Fibroblast of pulmonary artery (primary cell): ENCODE measurements at regions not wholly inside any gene's neighbourhood (a gene's known extent, or its start where the extent isn't known, plus 50 kb on each side); places are given as distances from the start of the nearest gene placed in this dataset.
"Not testable (repeated sequence)": the region's sequence is repeated elsewhere in the genome, so short reads cannot be mapped to it uniquely, and the experiment has no call there.

Source experiments
- DNase-seq: peaks from one replicate; pipeline ENCODE4 v3.0.0-alpha.2; 2010; ENCODE audit warnings: low read depth
- H3K4me3 ChIP-seq: replicated peaks from 2 replicates; pipeline ENCODE4 v1.5.1; 2011; ENCODE audit warnings: low read depth, mild to moderate bottlenecking, control low read depth, low read length, moderate library complexity
- TF ChIP-seq, protein P1 (sequence below): IDR thresholded peaks from 2 replicates; pipeline ENCODE4 v1.5.1; 2011; ENCODE audit warnings: mild to moderate bottlenecking, control low read depth, low read length, inconsistent platforms; ENCODE audit errors: missing control alignments

DNA sequence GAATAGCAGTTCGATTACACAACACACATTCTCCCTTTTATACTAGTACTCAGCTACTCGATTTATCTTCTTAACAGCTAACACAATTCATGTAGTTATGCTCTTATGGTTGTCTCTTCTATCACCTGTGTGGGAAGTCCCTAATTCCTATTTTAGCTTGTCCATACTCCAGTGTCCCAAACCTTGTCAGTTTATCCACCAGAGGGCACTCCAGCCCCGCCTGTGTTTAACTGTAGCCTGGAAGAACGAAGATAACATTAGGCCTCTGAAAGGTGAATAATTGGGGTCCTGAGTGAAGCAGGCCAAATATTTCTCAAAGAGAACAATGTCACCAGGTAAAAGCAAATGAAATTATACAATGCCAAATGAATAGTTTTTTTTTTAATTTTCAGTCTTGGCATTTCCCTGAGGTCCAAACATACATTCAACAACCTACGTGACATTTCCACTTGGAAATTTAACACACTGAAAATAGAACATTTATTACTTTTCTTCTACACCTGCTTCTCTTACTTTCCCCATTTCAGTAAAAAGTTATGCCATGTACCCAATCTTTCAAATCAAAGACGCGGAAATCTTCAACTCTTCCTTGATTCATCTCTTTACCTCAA, 560.7 kb downstream of the HTR1A start:
- peak; percentile 55 for DNase-seq
- TF ChIP-seq, protein P1, sequence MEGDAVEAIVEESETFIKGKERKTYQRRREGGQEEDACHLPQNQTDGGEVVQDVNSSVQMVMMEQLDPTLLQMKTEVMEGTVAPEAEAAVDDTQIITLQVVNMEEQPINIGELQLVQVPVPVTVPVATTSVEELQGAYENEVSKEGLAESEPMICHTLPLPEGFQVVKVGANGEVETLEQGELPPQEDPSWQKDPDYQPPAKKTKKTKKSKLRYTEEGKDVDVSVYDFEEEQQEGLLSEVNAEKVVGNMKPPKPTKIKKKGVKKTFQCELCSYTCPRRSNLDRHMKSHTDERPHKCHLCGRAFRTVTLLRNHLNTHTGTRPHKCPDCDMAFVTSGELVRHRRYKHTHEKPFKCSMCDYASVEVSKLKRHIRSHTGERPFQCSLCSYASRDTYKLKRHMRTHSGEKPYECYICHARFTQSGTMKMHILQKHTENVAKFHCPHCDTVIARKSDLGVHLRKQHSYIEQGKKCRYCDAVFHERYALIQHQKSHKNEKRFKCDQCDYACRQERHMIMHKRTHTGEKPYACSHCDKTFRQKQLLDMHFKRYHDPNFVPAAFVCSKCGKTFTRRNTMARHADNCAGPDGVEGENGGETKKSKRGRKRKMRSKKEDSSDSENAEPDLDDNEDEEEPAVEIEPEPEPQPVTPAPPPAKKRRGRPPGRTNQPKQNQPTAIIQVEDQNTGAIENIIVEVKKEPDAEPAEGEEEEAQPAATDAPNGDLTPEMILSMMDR = peak; percentile 94
- H3K4me3 ChIP-seq = no peak overlapping the region

DNA sequence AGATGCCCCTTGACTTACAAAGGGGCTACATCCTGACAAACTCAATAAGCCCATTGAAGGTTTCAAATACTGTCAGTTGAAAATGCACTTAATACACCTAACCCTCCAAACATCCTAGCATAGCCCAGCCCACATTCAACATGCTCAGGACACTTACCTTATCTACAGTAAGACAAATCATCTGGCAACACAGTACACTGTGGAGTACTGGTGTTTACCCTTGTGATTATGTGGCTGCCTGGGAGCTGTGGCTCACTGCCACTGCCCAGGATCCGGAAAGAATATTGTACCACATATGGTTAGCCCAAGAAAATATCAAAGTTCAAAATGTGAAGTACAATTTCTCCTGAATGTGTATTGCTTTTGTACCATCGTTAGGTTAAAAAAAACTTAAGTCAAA, 562.2 kb downstream of the HTR1A start:
- DNase-seq = no peak
- TF ChIP-seq, protein P1 = no peak
- no peak overlapping the region for H3K4me3 ChIP-seq

DNA sequence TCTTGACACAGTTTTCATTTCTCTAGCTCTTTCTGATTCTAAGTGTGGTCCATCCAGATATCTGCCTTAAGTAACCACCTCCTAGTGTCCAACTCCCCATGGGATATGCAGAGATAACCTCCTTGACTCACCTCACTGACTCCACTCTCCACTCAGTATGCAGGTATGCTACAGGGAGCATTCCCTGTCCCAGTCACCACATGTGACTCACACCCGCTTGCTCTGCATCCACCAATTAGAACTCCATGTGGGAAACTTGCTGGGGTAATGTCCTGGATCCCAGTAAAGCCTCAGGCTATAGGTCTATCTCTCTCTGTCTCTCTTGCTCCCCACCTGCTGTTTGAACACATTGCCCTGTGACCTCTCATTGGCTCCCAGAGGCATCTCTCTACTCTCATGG, 563.9 kb downstream of the HTR1A start:
- no peak overlapping the region for H3K4me3 ChIP-seq
- TF ChIP-seq, protein P1 = no peak
- no peak for DNase-seq

DNA sequence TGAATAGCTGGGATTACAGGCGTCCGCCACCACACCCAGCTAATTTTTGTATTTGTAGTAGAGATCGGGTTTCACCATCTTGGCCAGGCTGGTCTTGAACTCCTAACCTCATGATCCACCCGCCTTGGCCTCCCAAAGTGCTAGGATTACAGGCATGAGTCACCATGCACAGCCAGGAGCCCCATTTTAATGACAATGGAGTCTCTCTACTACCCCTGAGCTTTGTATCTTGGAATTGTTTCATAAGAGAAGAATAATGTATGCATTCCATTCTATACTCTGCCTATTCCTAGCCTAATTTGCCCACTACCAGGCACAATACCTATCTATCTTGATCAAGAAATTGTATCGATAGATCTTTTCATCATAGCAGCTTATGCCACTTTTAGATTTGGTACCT, 574.1 kb downstream of the HTR1A start:
- DNase-seq, H3K4me3 ChIP-seq: not testable (repeated sequence)

DNA sequence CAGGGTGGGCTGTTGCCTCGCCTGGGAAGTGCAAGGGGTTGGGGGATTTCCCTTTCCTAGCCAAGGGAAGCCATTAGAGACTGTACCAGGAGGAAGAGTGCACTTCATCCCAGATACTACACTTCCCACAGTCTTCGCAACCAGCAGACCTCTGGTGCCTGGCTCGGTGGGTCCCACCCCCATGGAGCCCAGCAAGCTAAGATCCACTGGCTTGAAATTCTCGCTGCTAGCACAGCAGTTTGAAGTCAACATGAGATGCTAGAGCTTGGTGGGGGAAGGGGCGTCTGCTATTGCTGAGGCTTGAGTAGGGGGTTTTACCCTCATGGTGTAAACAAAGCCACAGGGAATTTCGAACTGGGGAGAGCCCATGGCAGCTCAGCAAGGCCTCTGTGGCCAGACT, 586.4 kb downstream of the HTR1A start:
- TF ChIP-seq, protein P1 = no peak
- H3K4me3 ChIP-seq = no peak overlapping the region
- no peak for DNase-seq

DNA sequence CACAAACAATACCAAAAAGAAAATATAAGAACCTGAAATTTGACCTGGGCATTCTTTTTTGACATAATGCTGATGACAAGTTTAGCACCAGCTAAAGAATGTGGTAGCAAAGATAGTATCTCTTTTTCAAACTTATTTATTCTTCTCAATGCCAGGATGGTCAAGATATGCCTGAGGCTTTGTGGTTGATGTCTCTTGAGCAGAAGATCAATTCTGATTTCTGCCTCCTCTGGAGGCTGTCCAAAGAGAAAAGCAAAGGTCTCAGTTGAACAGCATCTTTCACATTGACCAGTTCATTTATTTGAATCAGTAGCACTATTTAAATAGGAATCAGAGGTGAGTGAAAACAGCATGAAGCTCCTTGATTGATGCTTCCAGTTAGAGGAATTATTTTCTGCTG, 588.2 kb downstream of the HTR1A start:
- no peak overlapping the region for H3K4me3 ChIP-seq
- TF ChIP-seq, protein P1 = no peak
- no peak for DNase-seq

DNA sequence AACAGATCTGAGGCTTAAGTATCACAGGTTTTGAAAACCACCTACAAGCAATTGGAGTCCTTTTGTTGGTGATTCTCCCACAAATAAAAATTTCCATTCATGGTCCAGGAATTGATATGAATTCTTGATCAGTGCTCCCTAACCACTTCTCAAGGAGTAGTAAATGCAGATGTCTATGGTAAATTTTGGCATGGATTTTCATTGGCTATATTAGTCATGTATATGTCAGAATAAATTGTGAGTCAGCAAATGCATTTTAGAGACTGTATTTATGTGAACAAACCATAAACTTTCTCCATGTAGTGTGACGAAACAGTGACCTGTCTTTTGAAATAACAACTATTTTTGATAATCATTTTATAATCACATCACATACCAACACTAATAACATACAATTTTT, 611.1 kb downstream of the HTR1A start:
- TF ChIP-seq, protein P1 = no peak
- no peak for DNase-seq

More for the DNA sequence above, 611.1 kb downstream of the HTR1A start:
- no peak overlapping the region for H3K4me3 ChIP-seq
